Adrenal gland (tissue), 5 donors: ENCODE measurements at regions not wholly inside any gene's neighbourhood (a gene's known extent, or its start where the extent isn't known, plus 50 kb on each side); places are given as distances from the start of the nearest gene placed in this dataset.

Experiments
- POLR2A ChIP-seq, 2 donors: fragments of 450-650 bp; IDR thresholded peaks; one replicate each; pipeline ENCODE4 v1.6.1; 2017; ENCODE audit warnings: antibody characterized with exemption in 2 of 2, mild to moderate bottlenecking in 2 of 2, moderate library complexity in 1 of 2
- TF ChIP-seq, protein P1 (sequence below), 6 experiments: fragments of 450-650 bp in 4 of 6; fragments of 200-600 bp in 2 of 6; sonication (generic) in 1 of 6; IDR thresholded peaks; 1 replicate in 5 of 6; 2 replicates in 1 of 6; pipeline versions ENCODE4 v1.5.1 to v1.8.0; 2016 to 2021; ENCODE audit warnings: antibody characterized with exemption in 6 of 6, mild to moderate bottlenecking in 2 of 6, moderate library complexity in 1 of 6
- donor health status: DM: no; HTN: no; CAD: no.

DNA sequence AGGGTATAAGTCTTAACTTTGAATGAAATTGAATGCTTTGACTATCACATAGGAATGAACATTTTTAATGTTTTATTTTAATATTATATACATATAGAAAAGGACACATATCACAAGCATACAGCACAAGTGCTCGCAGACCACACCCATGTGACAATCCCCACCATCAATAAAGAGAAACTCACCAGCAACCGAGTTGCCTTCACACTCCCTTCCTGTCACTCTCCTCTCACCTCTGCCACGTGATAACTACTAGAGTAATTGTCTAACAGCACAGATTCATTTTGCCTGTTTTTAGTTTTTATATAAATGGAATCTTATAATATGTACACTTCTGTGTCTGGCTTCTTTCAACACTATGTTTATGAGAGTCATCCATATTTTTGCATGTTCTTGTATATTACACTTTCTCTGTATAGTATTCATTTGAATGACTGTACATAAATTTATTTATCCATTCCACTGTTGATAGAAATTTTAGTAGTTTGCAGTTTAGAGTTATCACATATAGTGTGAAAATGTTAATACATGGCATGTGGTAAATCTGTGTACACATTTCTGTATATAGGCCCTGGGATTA is 304.9 kb upstream of the DUSP10 start:
- TF ChIP-seq, protein P1, sequence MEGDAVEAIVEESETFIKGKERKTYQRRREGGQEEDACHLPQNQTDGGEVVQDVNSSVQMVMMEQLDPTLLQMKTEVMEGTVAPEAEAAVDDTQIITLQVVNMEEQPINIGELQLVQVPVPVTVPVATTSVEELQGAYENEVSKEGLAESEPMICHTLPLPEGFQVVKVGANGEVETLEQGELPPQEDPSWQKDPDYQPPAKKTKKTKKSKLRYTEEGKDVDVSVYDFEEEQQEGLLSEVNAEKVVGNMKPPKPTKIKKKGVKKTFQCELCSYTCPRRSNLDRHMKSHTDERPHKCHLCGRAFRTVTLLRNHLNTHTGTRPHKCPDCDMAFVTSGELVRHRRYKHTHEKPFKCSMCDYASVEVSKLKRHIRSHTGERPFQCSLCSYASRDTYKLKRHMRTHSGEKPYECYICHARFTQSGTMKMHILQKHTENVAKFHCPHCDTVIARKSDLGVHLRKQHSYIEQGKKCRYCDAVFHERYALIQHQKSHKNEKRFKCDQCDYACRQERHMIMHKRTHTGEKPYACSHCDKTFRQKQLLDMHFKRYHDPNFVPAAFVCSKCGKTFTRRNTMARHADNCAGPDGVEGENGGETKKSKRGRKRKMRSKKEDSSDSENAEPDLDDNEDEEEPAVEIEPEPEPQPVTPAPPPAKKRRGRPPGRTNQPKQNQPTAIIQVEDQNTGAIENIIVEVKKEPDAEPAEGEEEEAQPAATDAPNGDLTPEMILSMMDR (IDR thresholded peaks at IDR 0.05): no peak
- TF ChIP-seq POLR2A (IDR thresholded peaks at IDR 0.05): no peak
